ENCODE measurements at regions not wholly inside any gene's neighbourhood (a gene's known extent, or its start where the extent isn't known, plus 50 kb on each side); places are given as distances from the start of the nearest gene placed in this dataset.

DNA sequence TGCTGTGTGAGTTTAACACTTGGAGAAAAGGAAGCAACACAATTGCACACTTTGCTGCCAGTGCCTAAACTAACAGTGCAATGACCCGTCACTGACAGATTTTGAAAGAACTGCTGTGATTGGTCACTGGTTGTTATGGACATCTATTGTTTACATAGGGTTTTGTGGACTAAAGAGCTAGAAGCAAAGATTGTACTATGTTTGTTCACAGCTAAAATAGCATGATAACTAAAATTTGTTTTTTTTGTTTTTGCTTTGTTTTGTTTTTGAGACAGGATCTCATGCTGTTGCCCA lies 112.4 kb upstream of the GOLGA8J start:
- Histone ChIP-seq H3K79me2 (ENCODE audit: insufficient read depth, low read length) (no peaks in the 10 kb centered on the region), H3K27ac (ENCODE audit: low read depth, low read length) (no peak overlapping the region), H2AFZ (ENCODE audit: low read depth, low read length) (no peak overlapping the region), H3K9ac (ENCODE audit: low read length) (no peak overlapping the region), H4K20me1 (ENCODE audit: insufficient read depth, low read length) (no peaks in the 10 kb centered on the region), H3K9me3 (ENCODE audit: insufficient read depth, low read depth, low read length) (no peaks in the 10 kb centered on the region), H3K4me3 (ENCODE audit: insufficient read depth, low read depth, low read length) (no peak overlapping the region), H3K4me1 (ENCODE audit: insufficient read depth, low read length) (no peaks in the 10 kb centered on the region), H3K36me3 (ENCODE audit: insufficient read depth, low read length) (no peaks in the 10 kb centered on the region), H3K27me3 (ENCODE audit: insufficient read depth, low read length) (peaks cover 28% of the 10 kb centered on the region), H3K4me2 (ENCODE audit: low read length) (no peak overlapping the region)
- no peak overlapping the region for H3K27ac Mint-ChIP-seq (ENCODE audit: unreplicated experiment)
- no peak for FAIRE-seq
- H3K36me3 Mint-ChIP-seq (ENCODE audit: low read depth, unreplicated experiment): no peaks in the 10 kb centered on the region
- H3K27me3 Mint-ChIP-seq (ENCODE audit: low read depth, unreplicated experiment): peaks cover 30% of the 10 kb centered on the region
- no peak overlapping the region for H3K4me3 Mint-ChIP-seq (ENCODE audit: unreplicated experiment)
- DNase-seq (ENCODE audit: low read depth): no peak
- TF ChIP-seq EZH2 (IDR thresholded peaks at IDR 0.05; ENCODE audit: insufficient read depth, low read length): no peak
- TF ChIP-seq, protein P1, sequence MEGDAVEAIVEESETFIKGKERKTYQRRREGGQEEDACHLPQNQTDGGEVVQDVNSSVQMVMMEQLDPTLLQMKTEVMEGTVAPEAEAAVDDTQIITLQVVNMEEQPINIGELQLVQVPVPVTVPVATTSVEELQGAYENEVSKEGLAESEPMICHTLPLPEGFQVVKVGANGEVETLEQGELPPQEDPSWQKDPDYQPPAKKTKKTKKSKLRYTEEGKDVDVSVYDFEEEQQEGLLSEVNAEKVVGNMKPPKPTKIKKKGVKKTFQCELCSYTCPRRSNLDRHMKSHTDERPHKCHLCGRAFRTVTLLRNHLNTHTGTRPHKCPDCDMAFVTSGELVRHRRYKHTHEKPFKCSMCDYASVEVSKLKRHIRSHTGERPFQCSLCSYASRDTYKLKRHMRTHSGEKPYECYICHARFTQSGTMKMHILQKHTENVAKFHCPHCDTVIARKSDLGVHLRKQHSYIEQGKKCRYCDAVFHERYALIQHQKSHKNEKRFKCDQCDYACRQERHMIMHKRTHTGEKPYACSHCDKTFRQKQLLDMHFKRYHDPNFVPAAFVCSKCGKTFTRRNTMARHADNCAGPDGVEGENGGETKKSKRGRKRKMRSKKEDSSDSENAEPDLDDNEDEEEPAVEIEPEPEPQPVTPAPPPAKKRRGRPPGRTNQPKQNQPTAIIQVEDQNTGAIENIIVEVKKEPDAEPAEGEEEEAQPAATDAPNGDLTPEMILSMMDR (IDR thresholded peaks at IDR 0.05; ENCODE audit: insufficient read depth, low read depth, low read length): no peak
- peaks cover 10% of the 10 kb centered on the region for H3K9me3 Mint-ChIP-seq (ENCODE audit: unreplicated experiment)
- no peaks in the 10 kb centered on the region for H3K4me1 Mint-ChIP-seq (ENCODE audit: low read depth, unreplicated experiment)

DNA sequence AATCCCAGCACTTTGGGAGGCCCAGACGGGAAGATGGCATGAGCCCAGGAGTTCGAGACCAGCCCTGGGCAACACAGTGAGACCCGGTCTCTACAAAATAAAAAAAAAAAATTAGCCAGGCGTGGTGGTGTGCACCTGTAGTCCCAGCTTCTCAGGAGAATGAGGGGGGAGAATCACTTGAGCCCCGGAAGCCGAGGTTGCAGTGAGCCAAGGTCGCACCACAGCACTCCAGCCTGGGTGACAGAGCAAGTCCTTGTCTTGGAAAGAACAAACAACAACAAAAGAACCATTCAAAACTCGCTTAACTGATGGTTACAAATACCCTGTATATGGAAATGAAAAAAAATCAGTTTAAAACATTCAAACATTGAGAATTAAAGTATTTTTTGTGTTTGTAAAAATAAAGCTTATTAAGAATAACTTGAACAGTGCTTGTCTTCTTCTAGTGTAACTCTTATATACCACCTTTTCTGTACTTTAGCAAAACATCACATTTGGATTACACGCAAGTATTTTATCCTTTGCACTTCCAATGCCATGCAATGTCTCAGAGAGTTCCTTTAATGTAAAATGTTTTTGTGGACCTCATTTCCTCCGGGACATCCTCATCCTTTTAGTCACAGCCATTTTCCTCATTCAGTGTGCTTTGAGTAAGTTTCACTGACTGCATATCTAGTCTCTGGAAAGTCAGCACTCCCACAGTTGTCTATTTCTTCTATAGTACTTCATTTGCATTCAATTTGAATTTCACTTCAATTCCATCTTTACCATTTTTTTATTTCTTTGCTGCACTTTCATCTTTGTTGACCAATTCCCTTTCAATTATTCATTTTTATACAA lies 113.0 kb upstream of the GOLGA8J start:
- Mint-ChIP-seq H3K36me3 (ENCODE audit: low read depth, unreplicated experiment) (no peaks in the 10 kb centered on the region), H3K4me3 (ENCODE audit: unreplicated experiment) (peak overlapping the region; percentile 71), H3K27ac (ENCODE audit: unreplicated experiment) (no peak overlapping the region), H3K9me3 (ENCODE audit: unreplicated experiment) (peaks cover 10% of the 10 kb centered on the region), H3K27me3 (ENCODE audit: low read depth, unreplicated experiment) (peaks cover 28% of the 10 kb centered on the region), H3K4me1 (ENCODE audit: low read depth, unreplicated experiment) (no peaks in the 10 kb centered on the region)
- no peak overlapping the region for H3K4me2 ChIP-seq (ENCODE audit: low read length)
- no peaks in the 10 kb centered on the region for H3K9me3 ChIP-seq (ENCODE audit: insufficient read depth, low read depth, low read length)
- H3K36me3 ChIP-seq (ENCODE audit: insufficient read depth, low read length): no peaks in the 10 kb centered on the region
- no peak overlapping the region for H3K4me3 ChIP-seq (ENCODE audit: insufficient read depth, low read depth, low read length)
- TF ChIP-seq EZH2 (IDR thresholded peaks at IDR 0.05; ENCODE audit: insufficient read depth, low read length): no peak
- TF ChIP-seq, protein P1 (IDR thresholded peaks at IDR 0.05; ENCODE audit: insufficient read depth, low read depth, low read length): no peak
- H3K79me2 ChIP-seq (ENCODE audit: insufficient read depth, low read length): no peaks in the 10 kb centered on the region
- H3K4me1 ChIP-seq (ENCODE audit: insufficient read depth, low read length): no peaks in the 10 kb centered on the region
- H3K27me3 ChIP-seq (ENCODE audit: insufficient read depth, low read length): peaks cover 28% of the 10 kb centered on the region
- no peak overlapping the region for H2AFZ ChIP-seq (ENCODE audit: low read depth, low read length)
- H3K27ac ChIP-seq (ENCODE audit: low read depth, low read length): no peak overlapping the region
- DNase-seq (ENCODE audit: low read depth): no peak
- no peak overlapping the region for H3K9ac ChIP-seq (ENCODE audit: low read length)
- FAIRE-seq: no peak
- H4K20me1 ChIP-seq (ENCODE audit: insufficient read depth, low read length): no peaks in the 10 kb centered on the region

DNA sequence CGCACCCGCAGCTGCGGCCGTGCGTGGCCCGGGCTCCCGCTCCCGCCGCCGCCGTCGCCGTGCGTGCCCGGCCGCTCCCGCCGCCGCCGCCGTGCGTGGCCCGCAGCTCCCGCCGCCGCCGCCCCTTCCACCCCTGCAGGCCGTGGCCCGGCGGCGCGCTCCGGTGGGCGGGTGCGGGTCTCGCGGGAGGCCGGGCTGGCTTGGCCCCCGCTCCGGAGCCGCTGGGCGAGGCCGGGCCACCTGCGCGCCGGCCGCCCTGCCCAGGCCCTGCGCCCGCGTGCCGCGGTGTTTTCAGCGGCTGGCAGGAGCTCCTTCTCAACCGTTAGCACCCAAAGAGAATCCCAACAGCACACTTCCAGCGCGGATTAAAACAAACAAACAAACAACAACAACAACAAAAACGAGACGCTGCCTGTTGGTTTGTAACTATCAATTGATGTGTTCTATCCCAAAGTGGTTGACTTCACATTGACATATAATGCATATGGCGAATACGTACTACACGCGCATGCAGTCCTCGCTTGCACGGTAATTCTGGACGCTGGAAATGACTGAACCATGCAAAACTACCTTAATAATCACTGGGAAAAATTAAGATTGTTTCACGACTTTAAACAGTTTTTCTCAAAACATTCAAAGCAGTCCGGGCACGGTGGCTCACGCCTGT lies 113.7 kb upstream of the GOLGA8J start:
- H3K4me3 ChIP-seq (ENCODE audit: insufficient read depth, low read depth, low read length): no peak overlapping the region

More for the DNA sequence above, 113.7 kb upstream of the GOLGA8J start:
- peaks cover 28% of the 10 kb centered on the region for H3K27me3 ChIP-seq (ENCODE audit: insufficient read depth, low read length)
- no peaks in the 10 kb centered on the region for H3K79me2 ChIP-seq (ENCODE audit: insufficient read depth, low read length)
- Mint-ChIP-seq H3K27ac (ENCODE audit: unreplicated experiment) (no peak overlapping the region), H3K36me3 (ENCODE audit: low read depth, unreplicated experiment) (no peaks in the 10 kb centered on the region), H3K4me3 (ENCODE audit: unreplicated experiment) (peak overlapping the region; percentile 71), H3K4me1 (ENCODE audit: low read depth, unreplicated experiment) (no peaks in the 10 kb centered on the region), H3K9me3 (ENCODE audit: unreplicated experiment) (peaks cover 10% of the 10 kb centered on the region), H3K27me3 (ENCODE audit: low read depth, unreplicated experiment) (peaks cover 31% of the 10 kb centered on the region)
- H4K20me1 ChIP-seq (ENCODE audit: insufficient read depth, low read length): no peaks in the 10 kb centered on the region
- peak overlapping the region; percentile 83 for H3K4me2 ChIP-seq (ENCODE audit: low read length)
- DNase-seq (ENCODE audit: low read depth) (no peak), FAIRE-seq (no peak)
- no peaks in the 10 kb centered on the region for H3K4me1 ChIP-seq (ENCODE audit: insufficient read depth, low read length)
- no peaks in the 10 kb centered on the region for H3K36me3 ChIP-seq (ENCODE audit: insufficient read depth, low read length)
- peak overlapping the region; percentile 21 for H2AFZ ChIP-seq (ENCODE audit: low read depth, low read length)
- no peaks in the 10 kb centered on the region for H3K9me3 ChIP-seq (ENCODE audit: insufficient read depth, low read depth, low read length)
- no peak overlapping the region for H3K27ac ChIP-seq (ENCODE audit: low read depth, low read length)
- no peak overlapping the region for H3K9ac ChIP-seq (ENCODE audit: low read length)
- peak; percentile 31 for TF ChIP-seq EZH2 (IDR thresholded peaks at IDR 0.05; ENCODE audit: insufficient read depth, low read length)
- TF ChIP-seq, protein P1 (IDR thresholded peaks at IDR 0.05; ENCODE audit: insufficient read depth, low read depth, low read length): no peak

All from astrocyte (in vitro differentiated cells and primary cell).